Epithelial cell of esophagus (primary cell): ENCODE measurements at regions not wholly inside any gene's neighbourhood (a gene's known extent, or its start where the extent isn't known, plus 50 kb on each side); places are given as distances from the start of the nearest gene placed in this dataset.

Source experiments
- DNase-seq: peaks from one replicate; pipeline ENCODE4 v3.0.0; 2010; ENCODE audit warnings: low read depth
- H3K4me3 ChIP-seq: 2 replicates; pipeline ENCODE4 v1.5.1; 2011; ENCODE audit warnings: mild to moderate bottlenecking, low read length, control low read depth
- TF ChIP-seq, protein P1 (sequence below): IDR thresholded peaks from 2 replicates; pipeline ENCODE4 v1.5.1; 2011; ENCODE audit warnings: low read depth, mild to moderate bottlenecking, low read length, control low read depth, inconsistent platforms; ENCODE audit not compliant: insufficient read depth; ENCODE audit errors: missing control alignments

DNA sequence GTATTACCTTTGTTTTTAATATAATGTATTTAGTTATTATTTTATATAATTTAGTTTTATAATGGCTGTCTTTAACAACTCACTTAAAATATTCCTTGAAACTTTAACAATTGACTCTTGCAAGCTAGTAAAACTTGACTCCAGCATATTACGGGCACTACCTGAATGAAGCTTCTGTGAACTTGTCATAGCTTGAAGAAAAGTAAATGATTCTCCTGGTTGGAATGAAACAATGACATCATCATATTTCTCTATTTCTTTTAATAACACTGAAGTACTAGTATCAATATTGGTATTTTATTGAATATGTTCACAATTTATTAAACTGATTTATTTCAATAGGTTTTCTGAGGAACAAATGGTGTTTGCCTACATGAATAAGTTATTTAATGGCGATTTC, 128.4 kb upstream of the PHF14 start:
- TF ChIP-seq, protein P1, sequence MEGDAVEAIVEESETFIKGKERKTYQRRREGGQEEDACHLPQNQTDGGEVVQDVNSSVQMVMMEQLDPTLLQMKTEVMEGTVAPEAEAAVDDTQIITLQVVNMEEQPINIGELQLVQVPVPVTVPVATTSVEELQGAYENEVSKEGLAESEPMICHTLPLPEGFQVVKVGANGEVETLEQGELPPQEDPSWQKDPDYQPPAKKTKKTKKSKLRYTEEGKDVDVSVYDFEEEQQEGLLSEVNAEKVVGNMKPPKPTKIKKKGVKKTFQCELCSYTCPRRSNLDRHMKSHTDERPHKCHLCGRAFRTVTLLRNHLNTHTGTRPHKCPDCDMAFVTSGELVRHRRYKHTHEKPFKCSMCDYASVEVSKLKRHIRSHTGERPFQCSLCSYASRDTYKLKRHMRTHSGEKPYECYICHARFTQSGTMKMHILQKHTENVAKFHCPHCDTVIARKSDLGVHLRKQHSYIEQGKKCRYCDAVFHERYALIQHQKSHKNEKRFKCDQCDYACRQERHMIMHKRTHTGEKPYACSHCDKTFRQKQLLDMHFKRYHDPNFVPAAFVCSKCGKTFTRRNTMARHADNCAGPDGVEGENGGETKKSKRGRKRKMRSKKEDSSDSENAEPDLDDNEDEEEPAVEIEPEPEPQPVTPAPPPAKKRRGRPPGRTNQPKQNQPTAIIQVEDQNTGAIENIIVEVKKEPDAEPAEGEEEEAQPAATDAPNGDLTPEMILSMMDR = no peak
- no peak overlapping the region for H3K4me3 ChIP-seq
- DNase-seq = peak; percentile 70

DNA sequence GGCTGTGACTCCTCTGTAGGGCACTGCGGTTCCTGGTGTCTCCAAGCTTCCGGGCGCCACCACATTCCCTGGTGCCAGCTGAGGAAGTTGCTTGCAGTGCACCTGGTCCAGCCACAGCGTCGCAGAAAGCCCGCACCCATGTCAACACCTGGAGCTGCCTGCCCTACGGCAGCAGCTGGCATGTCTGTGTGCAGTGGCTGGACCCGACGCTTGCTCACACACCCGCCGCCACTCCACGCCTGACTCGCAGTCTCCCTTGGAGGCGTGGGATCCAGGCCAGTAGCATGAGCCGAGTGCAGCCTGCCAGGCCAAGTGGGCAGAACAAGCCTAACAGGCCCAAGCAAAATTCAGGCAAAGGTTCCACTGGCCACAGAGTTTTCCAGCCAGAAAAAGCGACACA, 118.1 kb upstream of the PHF14 start:
- no peak overlapping the region for H3K4me3 ChIP-seq
- TF ChIP-seq, protein P1 = no peak
- DNase-seq = peak; percentile 3

DNA sequence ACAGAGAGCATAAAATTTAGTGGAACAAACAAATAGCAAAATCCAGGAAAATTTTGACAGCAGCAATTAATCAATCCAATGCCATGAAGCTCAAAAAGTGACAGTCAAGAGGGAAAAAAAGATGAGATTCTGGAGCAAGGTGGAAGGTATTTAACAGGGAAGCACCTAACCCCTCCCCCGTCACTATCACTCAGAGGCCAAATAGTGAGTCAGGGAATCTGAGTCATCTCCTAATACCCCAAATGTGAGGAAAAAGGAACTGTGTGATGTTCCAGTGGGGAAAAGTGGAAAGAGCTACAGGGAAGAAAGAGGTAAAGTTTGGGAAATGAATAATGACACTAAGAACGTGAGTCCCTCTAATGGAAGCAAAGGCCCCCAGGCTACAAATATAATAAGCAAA, 113.2 kb upstream of the PHF14 start:
- TF ChIP-seq, protein P1 = no peak
- peak; percentile 67 for DNase-seq
- H3K4me3 ChIP-seq = no peak overlapping the region

DNA sequence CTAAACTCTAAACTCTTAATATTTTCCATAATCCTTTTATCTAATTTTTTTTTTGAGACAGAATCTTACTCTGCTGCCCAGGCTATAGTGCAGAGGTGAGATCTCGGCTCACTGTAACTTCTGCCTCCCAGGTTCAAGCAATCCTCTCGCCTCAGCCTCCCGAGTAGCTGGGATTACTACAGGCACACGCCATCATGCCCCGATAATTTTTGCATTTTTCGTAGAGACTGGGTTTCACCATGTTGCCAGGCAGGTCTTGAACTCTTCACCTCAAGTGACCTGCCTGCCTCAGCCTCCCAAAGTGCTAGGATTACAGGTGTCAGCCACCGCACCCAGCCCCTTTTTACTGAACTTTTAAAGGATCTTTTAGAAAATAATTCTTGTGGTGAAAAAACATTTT, 110.2 kb upstream of the PHF14 start:
- no peak for DNase-seq
- TF ChIP-seq, protein P1 = no peak
- H3K4me3 ChIP-seq = no peak overlapping the region

DNA sequence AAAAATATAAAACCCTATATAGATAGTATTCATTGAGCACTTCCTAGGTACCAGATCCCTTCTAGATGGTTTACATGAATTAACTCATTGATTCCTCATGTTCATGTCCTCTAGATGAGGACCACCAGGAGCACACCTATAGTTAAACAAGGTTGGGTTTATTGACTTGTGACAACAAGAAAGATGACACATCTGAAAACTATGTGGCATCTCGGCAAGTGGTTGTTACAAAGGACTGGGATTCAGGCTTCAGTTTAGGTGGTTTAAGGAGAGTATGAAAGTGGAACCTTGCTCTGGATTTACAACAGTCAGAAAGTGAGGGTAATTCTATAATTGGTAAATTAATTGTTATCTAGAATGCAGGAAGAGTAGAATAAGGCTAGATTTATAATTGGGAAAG, 99.0 kb upstream of the PHF14 start:
- TF ChIP-seq, protein P1 = no peak
- peak; percentile 22 for DNase-seq
- H3K4me3 ChIP-seq = no peak overlapping the region

DNA sequence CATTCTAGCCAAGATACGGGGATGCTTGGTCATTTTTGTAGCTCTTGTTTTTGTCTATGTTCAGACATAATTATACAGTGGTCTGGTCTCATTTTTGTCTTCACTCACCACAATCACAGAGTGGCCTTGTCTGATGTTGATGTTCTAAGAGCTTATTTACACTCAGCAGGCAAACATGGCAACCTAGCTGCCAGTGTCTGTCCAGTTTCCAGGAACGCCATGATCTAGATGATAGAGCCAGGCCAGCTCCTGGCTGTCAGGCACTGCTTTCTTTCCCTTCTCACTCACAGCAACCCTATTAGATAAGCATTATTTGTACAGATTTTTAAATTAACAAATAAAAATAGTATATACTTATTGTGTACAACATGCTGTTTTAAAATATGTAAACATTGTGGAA, 98.6 kb upstream of the PHF14 start:
- no peak overlapping the region for H3K4me3 ChIP-seq
- DNase-seq = no peak
- TF ChIP-seq, protein P1 = no peak

DNA sequence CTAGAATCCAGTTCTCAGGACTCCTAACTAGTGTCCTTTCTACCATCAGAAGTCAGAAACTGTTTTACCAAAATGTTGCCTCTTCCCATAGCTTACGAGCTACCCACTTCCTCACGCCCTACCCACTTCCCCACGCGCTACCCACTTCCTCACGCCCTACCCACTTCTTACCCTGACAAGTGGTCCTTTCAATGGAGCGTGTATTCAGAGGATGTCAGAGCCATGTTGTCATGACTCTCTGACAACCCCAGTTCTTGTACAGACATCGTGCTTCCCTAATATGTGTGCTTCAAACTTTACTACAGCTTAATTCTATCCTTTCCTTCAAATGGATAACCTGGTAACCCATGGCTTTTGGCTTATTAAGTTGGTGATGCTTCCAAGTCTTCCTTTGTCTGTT, 84.8 kb upstream of the PHF14 start:
- no peak overlapping the region for H3K4me3 ChIP-seq
- TF ChIP-seq, protein P1 = no peak
- no peak for DNase-seq
